NCI-H2029 treated with DMSO at 0.1 percent for 48 hours (cell line): ENCODE measurements at regions not wholly inside any gene's neighbourhood (a gene's known extent, or its start where the extent isn't known, plus 50 kb on each side); places are given as distances from the start of the nearest gene placed in this dataset.

Source experiments
- DNase-seq: peaks from one replicate; lab custom pipeline; 2025; lab: John Stamatoyannopoulos, UW

DNA sequence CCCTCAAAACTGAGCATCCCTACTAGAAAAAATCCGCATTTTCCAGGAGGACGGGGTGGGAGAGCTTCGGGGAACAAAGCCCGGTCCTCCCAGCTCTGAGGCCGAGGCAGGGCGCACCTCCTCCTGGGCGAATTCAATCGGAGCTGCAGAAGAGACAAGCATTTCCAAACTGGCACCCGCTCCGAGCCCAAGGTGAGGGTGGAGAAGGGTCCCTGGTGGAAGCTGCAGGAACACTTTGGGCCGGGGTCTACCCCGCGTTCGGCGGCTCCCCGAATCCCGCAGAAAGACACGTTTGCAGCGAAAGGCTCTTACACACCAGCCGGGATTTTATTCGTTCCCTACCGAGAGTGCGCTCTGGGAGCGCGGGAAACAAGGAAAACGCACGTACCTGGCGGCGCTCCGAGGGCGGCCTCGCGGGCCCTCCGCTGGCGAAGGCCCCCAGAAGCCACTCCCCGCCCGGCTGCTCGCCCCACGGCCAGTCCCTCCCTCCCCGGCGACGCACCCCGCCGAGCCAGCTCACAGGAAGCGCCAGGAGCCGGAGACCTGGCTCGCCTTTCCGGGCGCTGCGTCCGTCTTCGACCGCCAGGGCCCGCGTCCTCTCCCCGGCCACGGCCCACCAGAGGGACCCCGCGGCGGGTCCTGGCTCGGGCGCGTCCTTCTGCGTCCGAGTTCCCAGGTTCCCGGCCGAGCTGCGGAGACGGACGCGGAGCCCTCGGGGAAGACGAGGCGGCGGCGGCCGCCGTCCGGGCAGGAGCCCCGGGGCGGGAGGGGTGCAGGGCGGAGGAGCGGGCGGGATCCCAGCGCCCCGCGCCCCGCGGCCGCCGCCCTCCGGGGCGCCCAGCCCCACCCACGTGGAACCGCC is 49.8 kb upstream of the BAHCC1 start:
- peak; percentile 50 for DNase-seq
